Pons (tissue), 1 donor: ENCODE measurements at regions not wholly inside any gene's neighbourhood (a gene's known extent, or its start where the extent isn't known, plus 50 kb on each side); places are given as distances from the start of the nearest gene placed in this dataset.
"Not testable (repeated sequence)": the region's sequence is repeated elsewhere in the genome, so short reads cannot be mapped to it uniquely, and the experiment has no call there.

Experiments
- DNase-seq: peaks from one replicate; pipeline ENCODE4 v3.0.0-alpha.2; 2016; ENCODE audit warnings: low spot score

DNA sequence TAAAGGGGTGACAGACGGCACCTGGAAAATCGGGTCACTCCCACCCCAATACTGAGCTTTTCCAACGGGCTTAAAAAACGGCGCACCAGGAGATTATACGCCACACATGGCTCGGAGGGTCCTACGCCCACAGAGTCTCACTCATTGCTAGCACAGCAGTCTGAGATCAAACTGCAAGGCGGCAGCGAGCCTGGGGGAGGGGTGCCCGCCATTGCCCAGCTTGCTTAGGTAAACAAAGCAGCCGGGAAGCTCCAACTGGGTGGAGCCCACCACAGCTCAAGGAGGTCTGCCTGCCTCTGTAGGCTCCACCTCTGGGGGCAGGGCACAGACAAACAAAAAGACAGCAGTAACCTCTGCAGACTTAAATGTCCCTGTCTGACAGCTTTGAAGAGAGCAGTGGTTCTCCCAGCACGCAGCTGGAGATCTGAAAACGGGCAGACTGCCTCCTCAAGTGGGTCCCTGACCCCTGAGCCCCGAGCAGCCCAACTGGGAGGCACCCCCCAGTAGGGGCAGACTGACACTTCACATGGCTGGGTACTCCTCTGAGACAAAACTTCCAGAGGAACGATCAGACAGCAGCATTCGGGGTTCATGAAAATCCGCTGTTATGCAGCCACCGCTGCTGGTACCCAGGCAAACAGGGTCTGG is 162.8 kb upstream of the GJE1 start:
- not testable (repeated sequence) for DNase-seq

GRCh38 chr6:141969201-141969600 is 163.5 kb upstream of the GJE1 start:
- DNase-seq: no peak

GRCh38 chr6:141968632-141969031 is 164.1 kb upstream of the GJE1 start:
- DNase-seq: no peak

DNA sequence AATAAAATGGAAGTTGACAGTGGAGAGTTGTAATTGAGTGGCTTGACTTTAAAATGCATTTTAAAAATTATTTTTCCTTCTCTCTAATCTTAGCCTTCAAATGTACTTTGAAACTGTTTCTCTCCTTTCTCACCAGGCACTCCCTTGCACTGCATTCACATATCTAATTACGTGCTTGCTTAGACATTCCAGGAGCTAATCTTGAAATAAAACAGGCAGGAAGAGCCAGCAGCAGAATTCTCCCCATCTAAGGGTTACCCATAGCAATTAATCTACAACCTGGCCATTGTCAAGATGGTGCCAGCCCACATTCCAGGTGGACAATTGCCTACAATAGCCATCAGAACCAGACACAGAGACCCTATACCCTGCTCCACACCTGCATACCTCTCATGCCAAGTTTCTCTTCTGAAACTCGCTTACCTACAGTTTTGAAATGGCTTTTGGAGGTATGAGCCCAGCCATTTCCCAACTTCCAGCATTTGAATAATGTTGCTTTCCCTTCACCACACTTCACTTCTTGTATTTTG is 167.6 kb upstream of the GJE1 start:
- no peak for DNase-seq

DNA sequence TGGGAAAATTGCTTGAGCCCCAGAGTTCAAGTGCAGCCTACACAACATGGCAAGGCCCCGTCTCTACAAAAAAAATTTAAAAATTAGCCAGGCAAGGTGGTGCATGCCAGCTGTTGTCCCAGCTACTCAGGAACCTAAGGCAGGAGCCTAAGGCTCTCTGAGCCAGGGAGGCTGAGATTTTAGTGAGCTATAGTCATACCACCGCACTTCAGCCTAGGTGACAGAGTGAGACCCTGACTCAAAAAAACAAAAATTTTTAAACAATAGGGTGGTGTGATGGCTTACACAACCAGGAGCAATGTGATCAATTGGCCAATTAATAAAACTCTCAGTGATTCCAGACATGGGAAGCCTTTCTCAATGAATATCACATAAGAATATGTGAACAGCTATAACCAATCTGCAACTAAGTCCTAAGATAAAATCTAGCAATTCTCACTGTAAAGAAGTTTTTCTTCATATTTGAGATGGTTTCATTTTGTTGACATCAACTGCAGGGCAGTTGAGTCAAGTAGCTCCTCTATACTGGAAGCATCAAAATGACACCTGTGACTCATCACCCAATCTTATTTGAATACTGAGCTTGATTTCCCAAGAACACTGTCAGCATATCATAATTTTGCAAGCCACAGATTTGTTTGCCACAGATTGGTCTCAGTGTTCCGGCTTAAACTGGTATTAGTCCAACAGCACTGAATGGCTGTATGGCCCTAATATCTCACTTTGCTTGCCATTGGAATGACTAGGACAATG is 169.0 kb upstream of the GJE1 start:
- DNase-seq: no peak

DNA sequence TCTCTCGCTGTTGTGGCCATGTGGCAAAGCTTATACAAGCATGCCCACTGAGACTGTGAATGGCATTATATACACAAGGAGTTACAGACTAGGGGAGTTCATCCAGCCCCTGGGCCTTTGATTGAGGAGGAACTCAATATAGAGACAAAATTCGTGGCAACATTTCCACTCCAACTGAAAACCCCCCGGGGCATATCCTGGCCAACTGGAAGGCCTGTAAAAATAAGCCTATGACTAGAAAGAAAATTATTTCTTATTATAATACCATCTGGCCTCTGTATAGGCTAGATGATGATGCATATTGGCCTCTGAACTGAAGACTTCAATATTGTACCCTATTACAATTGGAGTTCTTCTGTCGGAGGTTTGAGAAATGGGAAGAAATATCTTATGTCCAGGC is 175.5 kb upstream of the GJE1 start:
- DNase-seq: no peak

DNA sequence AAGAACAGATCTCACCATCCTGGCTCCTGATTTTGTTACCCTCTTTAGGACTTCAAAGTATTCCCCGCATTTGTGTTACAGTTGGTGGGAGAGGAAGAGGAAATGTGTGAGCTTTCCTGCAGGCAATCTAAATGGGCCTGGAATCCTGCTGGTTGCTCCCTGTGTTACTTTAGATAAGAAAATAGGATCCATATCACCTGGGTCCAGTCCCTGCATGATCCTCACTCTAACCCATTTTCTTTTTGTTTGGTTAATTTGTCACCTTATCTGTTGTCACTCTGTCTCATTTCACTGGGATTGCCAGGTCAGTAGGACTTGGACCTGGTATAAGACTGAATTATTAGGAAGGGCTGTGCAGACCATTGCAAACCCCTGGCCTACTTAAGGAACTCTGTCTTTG is 175.9 kb upstream of the GJE1 start:
- no peak for DNase-seq

- DNase-seq: no peak
Observed at GRCh38 chr6:141956046-141956761, 176.5 kb upstream of the GJE1 start.

GRCh38 chr6:141953072-141953471 is 179.7 kb upstream of the GJE1 start:
- DNase-seq: no peak

GRCh38 chr6:141946502-141946901 is 186.2 kb upstream of the GJE1 start:
- DNase-seq: no peak

DNA sequence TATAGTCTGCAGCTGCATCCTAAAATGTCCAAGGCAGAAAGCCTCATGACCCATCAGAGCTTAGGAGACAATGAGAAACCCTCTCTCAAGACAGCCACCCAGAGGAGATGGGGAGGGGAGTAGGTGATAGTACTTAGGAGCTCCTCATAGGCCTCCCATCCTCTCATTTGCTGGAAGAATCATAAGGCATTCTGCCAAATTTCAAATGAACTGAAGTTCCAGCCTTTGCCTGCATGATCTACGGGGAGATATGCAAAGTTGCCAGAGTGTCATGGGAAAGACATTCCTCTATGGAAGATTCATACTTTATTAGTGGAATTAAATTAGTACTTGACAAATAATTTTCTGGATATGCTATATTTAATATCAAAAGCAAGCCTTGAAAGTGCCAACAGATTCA is 194.1 kb upstream of the GJE1 start:
- no peak for DNase-seq

- no peak for DNase-seq
Observed at GRCh38 chr6:141932685-141933084, 200.0 kb upstream of the GJE1 start.

DNA sequence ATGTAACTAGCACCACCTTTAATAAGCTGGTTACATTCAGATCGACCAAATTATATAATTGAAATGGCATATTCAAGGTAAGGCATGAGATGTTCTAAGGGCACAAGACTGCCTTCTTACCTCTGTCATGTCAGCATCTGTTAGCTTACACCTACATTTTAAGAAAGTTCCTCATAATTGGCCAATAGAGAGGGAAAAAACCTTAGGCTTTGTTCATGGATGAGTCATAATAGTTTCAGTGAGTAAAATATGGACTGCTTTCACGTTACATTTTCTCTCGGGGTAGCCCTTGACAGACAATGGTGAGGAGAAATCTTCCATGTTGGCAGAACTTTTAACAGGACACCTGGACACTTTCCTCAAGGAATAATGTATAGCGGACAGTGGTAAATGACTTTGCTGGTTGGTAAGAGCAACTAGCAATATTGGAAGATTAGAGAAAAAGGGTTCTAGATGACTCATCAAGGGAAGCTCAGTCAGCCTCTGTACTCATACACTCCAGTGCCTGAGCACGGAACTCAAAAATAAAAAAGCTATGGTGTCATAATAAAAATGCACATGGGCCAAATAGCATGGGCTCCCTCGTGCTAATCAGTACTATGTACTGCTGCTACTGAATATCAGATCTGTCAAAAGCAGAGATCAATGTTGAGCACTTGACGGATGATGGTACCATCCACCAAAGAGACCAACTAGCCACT is 206.4 kb upstream of the GJE1 start:
- not testable (repeated sequence) for DNase-seq

- DNase-seq: no peak
Observed at GRCh38 chr6:141925001-141925400, 207.7 kb upstream of the GJE1 start.

DNA sequence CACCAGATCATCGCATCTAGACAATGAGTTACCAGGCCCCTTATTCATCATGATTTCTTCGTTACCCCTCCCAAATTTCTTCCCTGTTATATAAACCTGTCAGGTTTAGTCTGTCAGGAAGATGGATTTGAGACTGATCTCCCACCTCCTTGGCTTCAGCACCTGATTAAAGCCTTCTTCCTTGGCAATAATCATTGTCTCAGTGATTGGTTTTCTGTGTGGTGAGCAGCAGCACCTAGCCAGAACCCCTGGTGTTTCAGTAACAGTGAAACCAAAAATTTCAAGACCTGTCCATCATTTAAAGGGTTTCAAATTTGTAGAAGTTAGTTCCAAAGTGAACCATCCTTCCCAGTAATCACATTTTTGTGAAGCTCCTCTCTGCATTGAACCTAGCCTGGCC is 209.8 kb upstream of the GJE1 start:
- DNase-seq: no peak

GRCh38 chr6:141916682-141917505 is 215.8 kb upstream of the GJE1 start:
- not testable (repeated sequence) for DNase-seq

DNA sequence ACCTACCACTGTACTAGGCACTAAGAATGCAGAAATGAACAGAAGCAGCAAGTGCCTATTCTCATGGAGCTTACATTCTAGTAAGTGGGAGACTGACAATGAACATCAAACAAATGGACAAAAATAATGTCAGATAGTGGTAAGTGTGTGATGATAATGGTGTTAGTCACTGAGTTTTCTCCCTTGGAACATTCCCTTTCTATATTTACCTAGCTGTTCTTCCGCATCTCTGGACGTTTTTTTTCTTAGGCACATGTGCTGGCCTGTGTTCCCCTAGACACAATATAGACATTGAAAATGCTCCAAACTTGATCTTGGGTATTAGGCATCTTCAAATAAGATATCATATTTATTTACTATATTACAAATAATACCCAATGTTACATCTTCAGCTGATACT is 218.1 kb upstream of the GJE1 start:
- DNase-seq: no peak

DNA sequence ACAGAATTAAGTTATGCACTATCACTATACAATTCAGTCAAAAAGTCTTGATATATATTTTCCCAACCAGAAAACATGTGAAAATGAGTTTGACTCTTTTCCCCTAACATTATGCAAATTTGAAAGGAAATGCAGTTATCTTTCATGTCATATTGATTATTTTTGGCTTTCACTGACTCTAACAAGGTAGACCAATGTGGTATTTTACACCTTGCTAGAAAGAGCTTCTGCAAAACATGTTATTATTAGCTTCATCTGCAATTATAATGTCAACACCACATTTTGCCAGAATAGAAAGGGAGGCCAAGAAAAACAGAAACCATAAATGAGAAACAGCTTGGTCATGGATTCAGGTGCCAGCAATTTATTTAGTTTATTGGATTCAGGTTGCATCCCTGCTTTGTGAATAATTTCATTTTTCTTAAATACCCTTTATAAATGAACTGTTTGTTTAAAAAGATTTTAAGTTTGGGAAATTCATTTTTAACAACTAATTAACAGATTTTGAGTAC is 226.1 kb upstream of the GJE1 start:
- no peak for DNase-seq

DNA sequence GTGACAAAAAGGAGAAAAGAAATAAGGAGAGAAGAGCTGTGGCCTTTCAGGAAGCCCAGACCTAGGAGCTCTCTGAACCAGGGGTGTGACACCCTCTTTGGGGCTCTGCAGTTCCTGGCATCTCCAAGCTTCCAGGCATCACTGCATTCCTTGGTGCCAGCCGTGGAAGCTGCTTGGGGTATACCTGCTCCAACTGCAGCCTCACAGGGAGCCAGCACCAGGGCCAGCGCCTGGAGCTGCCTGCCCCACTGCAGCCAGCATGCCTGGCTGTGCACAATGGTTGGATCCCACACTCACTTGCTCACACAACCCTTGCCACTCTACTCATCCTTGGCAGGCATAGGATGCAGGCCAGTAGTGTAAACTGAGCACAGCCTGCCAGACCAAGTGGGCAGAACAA is 242.1 kb upstream of the GJE1 start:
- no peak for DNase-seq

DNA sequence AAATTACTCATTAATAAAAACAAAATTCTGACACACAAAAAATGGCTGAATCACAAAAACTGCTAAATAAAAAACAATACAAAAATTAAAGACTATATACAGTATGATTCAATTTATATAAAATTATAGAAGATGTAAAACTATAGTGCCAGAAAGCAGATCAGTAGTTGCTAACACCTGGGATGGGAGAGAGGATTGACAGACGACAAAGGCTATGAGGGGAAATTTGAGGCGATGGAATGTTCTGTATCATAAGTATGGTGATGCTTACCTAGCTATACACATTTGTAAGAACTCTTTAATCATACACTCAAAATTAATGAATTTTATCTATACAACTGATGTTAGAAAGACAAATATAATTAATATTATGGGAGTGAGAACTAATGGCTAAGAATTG is 247.9 kb upstream of the GJE1 start:
- no peak for DNase-seq

- no peak for DNase-seq
Observed at GRCh38 chr6:141878686-141879085, 254.0 kb upstream of the GJE1 start.
